ENCODE measurements at regions not wholly inside any gene's neighbourhood (a gene's known extent, or its start where the extent isn't known, plus 50 kb on each side); places are given as distances from the start of the nearest gene placed in this dataset.
"Not testable (repeated sequence)": the region's sequence is repeated elsewhere in the genome, so short reads cannot be mapped to it uniquely, and the experiment has no call there.

- Histone ChIP-seq H3K36me3 (no peaks in the 10 kb centered on the region), H3K9me3 (peaks cover 0 to 16% of the 10 kb centered on the region in 2 donors), H3K4me3 (no peak overlapping the region), H3K27ac (no peak overlapping the region), H3K4me1 (no peaks in the 10 kb centered on the region), H3K27me3 (no peaks in the 10 kb centered on the region)
- no peak for TF ChIP-seq CTCF (IDR thresholded peaks at IDR 0.05)
- no peak for DNase-seq (ENCODE audit: low spot score in 2 of 2)
- intact Hi-C loops (cut with DNase I): no loop called here
Observed at GRCh38 chr10:36531621-36532020, 593.8 kb upstream of the ANKRD30A start.

GRCh38 chr10:36526033-36526432 is 599.4 kb upstream of the ANKRD30A start:
- DNase-seq (ENCODE audit: low spot score in 2 of 2): no peak
- Histone ChIP-seq H3K4me3 (no peak overlapping the region), H3K36me3 (no peaks in the 10 kb centered on the region), H3K9me3 (peaks cover 0 to 16% of the 10 kb centered on the region in 2 donors), H3K4me1 (no peaks in the 10 kb centered on the region), H3K27me3 (no peaks in the 10 kb centered on the region), H3K27ac (no peak overlapping the region)
- no peak for TF ChIP-seq CTCF (IDR thresholded peaks at IDR 0.05)
- intact Hi-C loops (cut with DNase I): no loop called here

- H3K4me1 ChIP-seq; DNase-seq (ENCODE audit: low spot score in 2 of 2); intact Hi-C loops (cut with DNase I); H3K4me3 ChIP-seq; H3K9me3 ChIP-seq; H3K27ac ChIP-seq; H3K27me3 ChIP-seq; H3K36me3 ChIP-seq: not testable (repeated sequence)
Observed at GRCh38 chr10:36524126-36524525, 601.3 kb upstream of the ANKRD30A start.

- no peak for DNase-seq (ENCODE audit: low spot score in 2 of 2)
- intact Hi-C loops (cut with DNase I): no loop called here
- Histone ChIP-seq H3K27me3 (no peaks in the 10 kb centered on the region), H3K9me3 (peaks cover 0 to 13% of the 10 kb centered on the region in 2 donors), H3K4me3 (no peak overlapping the region), H3K27ac (no peak overlapping the region), H3K36me3 (no peaks in the 10 kb centered on the region), H3K4me1 (no peaks in the 10 kb centered on the region)
- no peak for TF ChIP-seq CTCF (IDR thresholded peaks at IDR 0.05)
Observed at GRCh38 chr10:36519909-36520308, 605.5 kb upstream of the ANKRD30A start.

- Histone ChIP-seq H3K4me3 (no peak overlapping the region), H3K9me3 (peaks cover 0 to 13% of the 10 kb centered on the region in 2 donors), H3K36me3 (no peaks in the 10 kb centered on the region), H3K27ac (no peak overlapping the region), H3K27me3 (no peaks in the 10 kb centered on the region), H3K4me1 (no peaks in the 10 kb centered on the region)
- TF ChIP-seq CTCF (IDR thresholded peaks at IDR 0.05): no peak
- intact Hi-C loops (cut with DNase I): no loop called here
- DNase-seq (ENCODE audit: low spot score in 2 of 2): no peak
Observed at GRCh38 chr10:36516281-36516680, 609.1 kb upstream of the ANKRD30A start.

GRCh38 chr10:36515319-36515718 is 610.1 kb upstream of the ANKRD30A start:
- TF ChIP-seq CTCF (IDR thresholded peaks at IDR 0.05): no peak
- peaks cover 0 to 13% of the 10 kb centered on the region in 2 donors for H3K9me3 ChIP-seq
- no peaks in the 10 kb centered on the region for H3K4me1 ChIP-seq
- H3K4me3 ChIP-seq: no peak overlapping the region
- no peaks in the 10 kb centered on the region for H3K27me3 ChIP-seq
- no peak overlapping the region for H3K27ac ChIP-seq
- intact Hi-C loops (cut with DNase I): no loop called here
- H3K36me3 ChIP-seq: no peaks in the 10 kb centered on the region
- DNase-seq (ENCODE audit: low spot score in 2 of 2): no peak

Data from ascending aorta (tissue), 2 donors.